ENCODE measurements at regions not wholly inside any gene's neighbourhood (a gene's known extent, or its start where the extent isn't known, plus 50 kb on each side); places are given as distances from the start of the nearest gene placed in this dataset.
"Not testable (repeated sequence)": the region's sequence is repeated elsewhere in the genome, so short reads cannot be mapped to it uniquely, and the experiment has no call there.

DNA sequence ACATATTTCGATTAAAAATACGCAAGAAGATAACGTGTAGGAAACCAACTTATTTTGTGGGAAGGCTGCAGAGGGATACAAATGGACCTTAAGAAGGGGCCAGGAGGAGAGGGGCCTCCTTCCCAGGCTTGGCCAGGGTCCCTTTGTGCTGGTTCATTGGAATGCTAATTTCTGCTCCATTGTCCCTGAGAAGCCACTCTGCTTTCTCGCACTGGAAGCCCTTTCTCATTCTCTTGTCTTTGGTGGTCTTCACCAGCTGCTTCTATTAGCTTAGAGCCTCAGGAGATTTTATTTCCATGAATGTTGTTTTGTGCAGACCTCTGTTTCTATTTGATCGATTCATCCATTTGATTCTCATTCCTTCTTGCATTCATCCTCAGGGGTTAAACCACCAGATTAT lies 325.4 kb downstream of the TMEM38B start:
- intact Hi-C loops (cut with DNase I), result no loop called here
- H3K27ac ChIP-seq (ENCODE audit: low read depth in 2 of 2, low read length in 2 of 2), result no peak overlapping the region
- no peak overlapping the region for H3K9ac ChIP-seq (ENCODE audit: low read length in 3 of 3)
- H3K4me3 ChIP-seq (ENCODE audit: low read length in 3 of 3), result no peak overlapping the region
- TF ChIP-seq, protein P1, sequence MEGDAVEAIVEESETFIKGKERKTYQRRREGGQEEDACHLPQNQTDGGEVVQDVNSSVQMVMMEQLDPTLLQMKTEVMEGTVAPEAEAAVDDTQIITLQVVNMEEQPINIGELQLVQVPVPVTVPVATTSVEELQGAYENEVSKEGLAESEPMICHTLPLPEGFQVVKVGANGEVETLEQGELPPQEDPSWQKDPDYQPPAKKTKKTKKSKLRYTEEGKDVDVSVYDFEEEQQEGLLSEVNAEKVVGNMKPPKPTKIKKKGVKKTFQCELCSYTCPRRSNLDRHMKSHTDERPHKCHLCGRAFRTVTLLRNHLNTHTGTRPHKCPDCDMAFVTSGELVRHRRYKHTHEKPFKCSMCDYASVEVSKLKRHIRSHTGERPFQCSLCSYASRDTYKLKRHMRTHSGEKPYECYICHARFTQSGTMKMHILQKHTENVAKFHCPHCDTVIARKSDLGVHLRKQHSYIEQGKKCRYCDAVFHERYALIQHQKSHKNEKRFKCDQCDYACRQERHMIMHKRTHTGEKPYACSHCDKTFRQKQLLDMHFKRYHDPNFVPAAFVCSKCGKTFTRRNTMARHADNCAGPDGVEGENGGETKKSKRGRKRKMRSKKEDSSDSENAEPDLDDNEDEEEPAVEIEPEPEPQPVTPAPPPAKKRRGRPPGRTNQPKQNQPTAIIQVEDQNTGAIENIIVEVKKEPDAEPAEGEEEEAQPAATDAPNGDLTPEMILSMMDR (IDR thresholded peaks at IDR 0.05; ENCODE audit: borderline replicate concordance, extremely low read depth, insufficient read depth), result no peak
- H3K4me1 ChIP-seq (ENCODE audit: control insufficient read depth in 2 of 3, insufficient read depth in 2 of 3, low read depth in 1 of 3, low read length in 3 of 3), result peaks cover 0 to 5% (median 2%) of the 10 kb centered on the region in 3 donors
- no peaks in the 10 kb centered on the region for H3K36me3 ChIP-seq (ENCODE audit: control insufficient read depth in 2 of 3, insufficient read depth in 3 of 3, low read length in 3 of 3)
- no peaks in the 10 kb centered on the region for H3K27me3 ChIP-seq (ENCODE audit: control insufficient read depth, insufficient read depth, low read length)
- FAIRE-seq, result no peak
- no peak for DNase-seq
- no peaks in the 10 kb centered on the region for H3K9me3 ChIP-seq (ENCODE audit: control insufficient read depth in 2 of 3, insufficient read depth in 1 of 3, low read length in 3 of 3)

DNA sequence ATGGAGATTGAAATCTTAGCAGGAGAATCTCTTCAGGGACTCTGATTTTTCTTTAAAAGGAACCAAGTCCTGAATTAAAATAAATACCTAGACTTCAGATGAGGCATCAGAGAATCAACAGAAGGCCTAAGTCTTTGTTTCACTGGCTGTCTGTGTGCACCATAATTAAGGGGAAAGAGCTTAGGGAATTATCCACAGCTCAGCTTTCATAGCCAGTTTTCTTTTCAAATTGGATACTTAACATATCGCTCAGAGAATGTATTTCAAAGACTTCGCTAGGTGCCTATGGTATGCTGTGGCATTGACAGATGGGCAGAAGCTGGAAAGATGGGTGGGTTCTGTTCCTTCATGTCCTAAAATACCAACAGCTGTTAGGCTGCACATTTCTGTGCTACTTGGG lies 325.8 kb downstream of the TMEM38B start:
- intact Hi-C loops (cut with DNase I), result no loop called here
- FAIRE-seq (no peak), DNase-seq (no peak)
- Histone ChIP-seq H3K9me3 (ENCODE audit: control insufficient read depth in 2 of 3, insufficient read depth in 1 of 3, low read length in 3 of 3) (no peaks in the 10 kb centered on the region), H3K9ac (ENCODE audit: low read length in 3 of 3) (no peak overlapping the region), H3K4me3 (ENCODE audit: low read length in 3 of 3) (no peak overlapping the region), H3K36me3 (ENCODE audit: control insufficient read depth in 2 of 3, insufficient read depth in 3 of 3, low read length in 3 of 3) (no peaks in the 10 kb centered on the region), H3K4me1 (ENCODE audit: control insufficient read depth in 2 of 3, insufficient read depth in 2 of 3, low read depth in 1 of 3, low read length in 3 of 3) (peaks cover 0 to 5% (median 2%) of the 10 kb centered on the region in 3 donors), H3K27ac (ENCODE audit: low read depth in 2 of 2, low read length in 2 of 2) (no peak overlapping the region), H3K27me3 (ENCODE audit: control insufficient read depth, insufficient read depth, low read length) (no peaks in the 10 kb centered on the region)
- TF ChIP-seq, protein P1 (IDR thresholded peaks at IDR 0.05; ENCODE audit: borderline replicate concordance, extremely low read depth, insufficient read depth), result no peak

DNA sequence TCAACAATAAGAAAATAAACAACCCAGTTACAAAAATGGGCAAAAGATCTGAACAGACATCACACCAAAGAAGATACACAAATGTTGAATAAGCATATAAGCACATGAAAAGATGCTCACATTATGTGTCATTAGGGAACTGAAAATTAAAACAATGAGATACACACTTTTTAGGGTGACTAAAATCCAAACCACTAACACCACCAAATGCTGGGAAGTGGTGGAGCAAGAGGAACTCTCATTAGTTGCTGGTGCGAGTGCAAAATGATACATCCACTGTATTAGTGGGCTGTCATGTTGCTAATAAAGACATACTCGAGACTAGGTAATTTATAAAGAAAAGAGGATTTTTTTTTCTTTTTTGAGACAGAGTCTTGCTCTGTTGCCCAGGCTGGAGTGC lies 329.1 kb downstream of the TMEM38B start:
- intact Hi-C loops (cut with DNase I), result no loop called here
- Histone ChIP-seq H3K9ac (ENCODE audit: low read length in 3 of 3) (no peak overlapping the region), H3K27ac (ENCODE audit: low read depth in 2 of 2, low read length in 2 of 2) (no peak overlapping the region), H3K9me3 (ENCODE audit: control insufficient read depth in 2 of 3, insufficient read depth in 1 of 3, low read length in 3 of 3) (no peaks in the 10 kb centered on the region), H3K4me1 (ENCODE audit: control insufficient read depth in 2 of 3, insufficient read depth in 2 of 3, low read depth in 1 of 3, low read length in 3 of 3) (peaks cover 0 to 5% (median 2%) of the 10 kb centered on the region in 3 donors), H3K4me3 (ENCODE audit: low read length in 3 of 3) (no peak overlapping the region), H3K36me3 (ENCODE audit: control insufficient read depth in 2 of 3, insufficient read depth in 3 of 3, low read length in 3 of 3) (no peaks in the 10 kb centered on the region), H3K27me3 (ENCODE audit: control insufficient read depth, insufficient read depth, low read length) (no peaks in the 10 kb centered on the region)
- no peak for DNase-seq
- TF ChIP-seq, protein P1 (IDR thresholded peaks at IDR 0.05; ENCODE audit: borderline replicate concordance, extremely low read depth, insufficient read depth), result no peak
- FAIRE-seq, result no peak

DNA sequence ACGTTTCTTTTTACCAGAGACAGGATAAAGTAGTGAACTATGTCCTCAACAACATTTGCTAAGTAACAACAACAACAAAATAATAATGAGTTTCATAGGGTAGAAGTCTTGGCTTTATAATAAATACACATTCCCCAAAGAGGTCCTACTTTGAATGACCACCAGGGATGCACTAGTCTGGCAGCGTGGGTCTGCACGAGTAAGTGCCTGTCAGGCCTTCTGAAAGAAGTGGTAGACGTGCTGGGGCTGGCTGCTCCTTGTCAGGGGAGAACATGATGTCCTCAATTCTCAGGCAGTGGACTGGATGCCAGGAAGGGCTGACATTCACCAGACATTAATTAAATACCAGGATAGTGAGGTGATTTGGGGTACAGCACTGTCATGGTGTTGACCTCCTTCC lies 331.1 kb downstream of the TMEM38B start:
- no peaks in the 10 kb centered on the region for H3K36me3 ChIP-seq (ENCODE audit: control insufficient read depth in 2 of 3, insufficient read depth in 3 of 3, low read length in 3 of 3)
- H3K9me3 ChIP-seq (ENCODE audit: control insufficient read depth in 2 of 3, insufficient read depth in 1 of 3, low read length in 3 of 3), result no peaks in the 10 kb centered on the region
- TF ChIP-seq, protein P1 (IDR thresholded peaks at IDR 0.05; ENCODE audit: borderline replicate concordance, extremely low read depth, insufficient read depth), result no peak
- DNase-seq (no peak), FAIRE-seq (no peak)
- no peak overlapping the region for H3K4me3 ChIP-seq (ENCODE audit: low read length in 3 of 3)
- no peak overlapping the region for H3K27ac ChIP-seq (ENCODE audit: low read depth in 2 of 2, low read length in 2 of 2)
- no peaks in the 10 kb centered on the region for H3K27me3 ChIP-seq (ENCODE audit: control insufficient read depth, insufficient read depth, low read length)
- no peaks in the 10 kb centered on the region for H3K4me1 ChIP-seq (ENCODE audit: control insufficient read depth in 2 of 3, insufficient read depth in 2 of 3, low read depth in 1 of 3, low read length in 3 of 3)
- no peak overlapping the region for H3K9ac ChIP-seq (ENCODE audit: low read length in 3 of 3)
- intact Hi-C loops (cut with DNase I), result no loop called here

DNA sequence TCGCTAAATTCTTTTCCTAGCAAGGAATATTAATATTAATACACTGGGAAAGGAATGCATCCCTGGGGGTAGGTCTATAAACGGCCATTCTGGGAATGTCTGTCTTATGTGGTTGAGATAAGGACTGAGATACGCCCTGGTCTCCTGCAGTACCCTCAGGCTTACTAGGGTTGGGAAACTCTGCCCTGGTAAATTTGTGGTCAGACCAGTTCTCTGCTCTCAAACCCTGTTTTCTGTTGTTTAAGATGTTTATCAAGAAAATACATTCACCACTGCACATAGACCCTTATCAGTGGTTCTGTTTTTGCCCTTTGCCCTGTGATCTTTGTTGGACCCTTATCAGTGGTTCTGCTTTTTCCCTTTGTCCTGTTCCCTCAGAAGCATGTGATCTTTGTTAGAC lies 335.8 kb downstream of the TMEM38B start:
- H3K27ac ChIP-seq (ENCODE audit: low read depth in 2 of 2, low read length in 2 of 2); H3K36me3 ChIP-seq (ENCODE audit: control insufficient read depth in 2 of 3, insufficient read depth in 3 of 3, low read length in 3 of 3); FAIRE-seq; H3K4me1 ChIP-seq (ENCODE audit: control insufficient read depth in 2 of 3, insufficient read depth in 2 of 3, low read depth in 1 of 3, low read length in 3 of 3); H3K27me3 ChIP-seq (ENCODE audit: control insufficient read depth, insufficient read depth, low read length); intact Hi-C loops (cut with DNase I); DNase-seq; H3K4me3 ChIP-seq (ENCODE audit: low read length in 3 of 3); H3K9ac ChIP-seq (ENCODE audit: low read length in 3 of 3); H3K9me3 ChIP-seq (ENCODE audit: control insufficient read depth in 2 of 3, insufficient read depth in 1 of 3, low read length in 3 of 3): not testable (repeated sequence)

Measured in kidney (tissue), 13 donors.